NCI-H1105 (cell line): ENCODE measurements at regions not wholly inside any gene's neighbourhood (a gene's known extent, or its start where the extent isn't known, plus 50 kb on each side); places are given as distances from the start of the nearest gene placed in this dataset.
"Not testable (repeated sequence)": the region's sequence is repeated elsewhere in the genome, so short reads cannot be mapped to it uniquely, and the experiment has no call there.

ENCODE experiments used
- DNase-seq: peaks from one replicate; lab custom pipeline; 2025; lab: John Stamatoyannopoulos, UW

DNA sequence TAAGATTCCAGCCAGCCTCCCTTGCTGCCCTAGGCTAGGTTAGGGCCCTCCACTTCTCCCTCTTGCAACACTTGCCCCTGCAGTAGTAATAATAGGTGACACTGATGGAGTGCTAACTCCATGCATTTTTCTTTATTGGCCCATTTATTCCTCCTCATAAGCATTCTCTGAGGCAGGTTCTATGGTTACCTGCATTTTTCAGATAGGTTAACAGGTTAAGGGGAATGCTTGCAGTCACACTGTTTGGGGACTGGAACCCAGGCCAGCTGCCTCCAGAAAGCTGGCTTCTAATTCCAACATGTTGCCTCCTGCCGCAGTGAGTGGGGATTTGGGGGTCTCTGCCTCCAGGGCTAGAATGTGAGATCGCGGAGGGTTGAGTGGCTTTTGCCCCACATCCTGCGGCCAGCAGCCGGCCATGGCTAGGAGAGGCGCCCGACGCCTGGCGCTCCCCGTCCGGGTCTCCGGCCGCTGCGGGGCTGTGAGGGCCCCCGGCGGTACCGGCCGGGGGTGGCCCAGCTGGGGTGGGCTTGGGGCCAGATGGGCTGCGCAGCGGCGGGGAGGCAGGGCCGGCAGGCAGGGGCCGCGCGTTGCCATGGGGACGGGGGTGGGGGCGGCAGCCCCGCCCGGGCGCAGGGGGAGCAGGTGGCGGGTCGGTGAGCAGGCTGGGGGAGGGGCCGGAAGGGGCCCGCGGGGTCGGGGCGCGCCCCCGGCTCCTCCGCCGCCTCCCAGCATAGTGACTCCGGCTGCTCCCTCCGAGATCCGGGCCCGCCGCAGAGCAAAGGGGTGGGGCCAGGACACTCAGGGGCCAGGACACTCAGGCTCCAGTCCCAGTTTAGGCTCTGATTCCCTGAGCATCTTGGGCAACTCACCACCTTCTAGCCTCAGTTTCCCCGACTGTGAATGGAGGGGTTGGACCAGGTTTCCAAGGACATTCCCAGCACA, 68.4 kb upstream of the SSBP3 start:
- DNase-seq = peak; percentile 65

- no peak for DNase-seq
Observed at GRCh38 chr1:54471588-54471987, 65.4 kb upstream of the SSBP3 start.

DNA sequence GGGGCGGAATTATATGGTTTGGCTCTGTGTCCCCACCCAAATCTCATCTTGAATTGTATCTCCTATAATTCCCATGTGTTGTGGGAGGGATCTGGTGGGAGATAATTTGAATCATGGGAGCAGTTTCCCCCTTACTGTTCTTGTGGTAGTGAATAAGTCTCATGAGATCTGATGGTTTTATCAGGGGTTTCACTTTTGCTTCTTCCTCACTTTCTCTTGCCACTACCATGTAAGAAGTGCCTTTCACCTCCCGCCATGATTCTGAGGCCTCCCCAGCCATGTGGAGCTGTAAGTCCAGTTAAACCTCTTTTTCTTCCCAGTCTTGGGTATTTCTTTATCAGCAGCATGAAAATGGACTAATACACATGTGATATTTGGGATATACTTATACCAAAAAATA, 63.2 kb upstream of the SSBP3 start:
- DNase-seq = not testable (repeated sequence)

DNA sequence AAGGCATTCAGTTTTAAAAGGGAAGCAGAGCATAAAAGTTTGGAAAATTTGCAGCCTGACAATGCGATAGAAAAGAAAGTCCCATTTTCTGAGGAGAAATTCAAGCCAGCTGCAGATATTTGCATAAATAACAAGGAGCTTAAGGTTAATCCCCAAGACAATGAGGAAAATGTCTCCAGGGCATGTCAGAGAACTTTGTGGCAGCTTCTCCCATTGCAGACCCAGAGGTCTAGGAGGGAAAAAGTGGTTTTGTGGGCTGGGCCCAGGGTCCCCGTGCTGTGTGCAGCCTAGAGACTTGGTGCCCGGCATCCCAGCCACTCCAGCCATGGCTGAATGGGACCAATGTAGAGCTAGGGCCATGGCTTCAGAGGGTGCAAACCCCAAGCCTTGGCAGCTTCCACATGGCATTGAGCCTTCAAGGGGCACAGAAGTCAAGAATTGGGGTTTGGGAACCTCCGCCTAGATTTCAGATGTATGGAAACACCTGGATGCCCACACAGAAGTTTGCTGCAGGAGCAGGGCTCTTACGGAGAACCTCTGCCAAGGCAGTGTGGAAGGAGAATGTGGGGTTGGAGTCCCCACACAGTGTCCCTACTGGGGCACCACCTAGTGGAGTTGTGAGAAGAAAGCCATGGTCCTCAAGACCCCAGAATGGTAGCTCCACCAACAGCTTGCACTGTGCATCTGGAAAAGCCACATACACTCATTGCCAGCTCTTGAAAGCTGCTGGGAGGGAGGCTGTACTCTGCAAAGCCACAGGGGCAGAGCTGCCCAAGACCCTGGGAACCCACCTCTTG, 62.3 kb upstream of the SSBP3 start:
- not testable (repeated sequence) for DNase-seq

- DNase-seq = no peak
Observed at GRCh38 chr1:54465351-54465811, 59.2 kb upstream of the SSBP3 start.

DNA sequence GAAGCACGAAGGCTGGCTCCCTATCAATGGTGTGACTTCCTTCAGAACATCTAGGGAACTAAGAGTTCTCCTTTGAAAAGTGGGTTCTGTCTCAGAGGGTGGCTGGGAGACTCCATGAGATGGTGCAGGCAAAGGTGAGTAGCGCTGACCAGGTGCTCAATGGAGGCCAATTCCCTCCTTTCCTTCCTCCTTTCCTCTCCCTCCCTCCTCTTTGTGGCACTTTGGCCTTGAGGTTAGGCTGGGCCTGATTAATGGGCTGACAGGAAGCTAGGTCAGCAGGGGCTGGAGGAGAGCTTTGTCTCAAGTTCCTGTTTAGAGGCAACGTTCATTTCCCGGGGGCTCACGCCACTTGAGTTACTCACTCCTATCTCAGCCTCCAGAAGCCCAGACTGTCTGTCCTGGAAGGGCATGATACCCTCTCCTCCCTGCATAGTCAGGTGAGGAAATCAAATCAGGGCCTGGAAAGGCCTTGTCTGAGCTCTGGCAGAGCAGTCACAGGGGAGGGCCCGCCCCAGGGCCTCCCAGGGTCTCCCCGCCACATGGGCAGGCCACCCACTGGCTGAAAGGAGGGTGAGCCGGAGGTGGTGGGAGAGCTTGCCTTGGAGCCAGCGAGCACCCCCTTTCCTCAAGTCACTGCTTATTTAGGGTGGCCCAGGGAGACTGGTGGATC, 58.4 kb upstream of the SSBP3 start:
- no peak for DNase-seq

- DNase-seq = no peak
Observed at GRCh38 chr1:54464031-54464476, 57.9 kb upstream of the SSBP3 start.

DNA sequence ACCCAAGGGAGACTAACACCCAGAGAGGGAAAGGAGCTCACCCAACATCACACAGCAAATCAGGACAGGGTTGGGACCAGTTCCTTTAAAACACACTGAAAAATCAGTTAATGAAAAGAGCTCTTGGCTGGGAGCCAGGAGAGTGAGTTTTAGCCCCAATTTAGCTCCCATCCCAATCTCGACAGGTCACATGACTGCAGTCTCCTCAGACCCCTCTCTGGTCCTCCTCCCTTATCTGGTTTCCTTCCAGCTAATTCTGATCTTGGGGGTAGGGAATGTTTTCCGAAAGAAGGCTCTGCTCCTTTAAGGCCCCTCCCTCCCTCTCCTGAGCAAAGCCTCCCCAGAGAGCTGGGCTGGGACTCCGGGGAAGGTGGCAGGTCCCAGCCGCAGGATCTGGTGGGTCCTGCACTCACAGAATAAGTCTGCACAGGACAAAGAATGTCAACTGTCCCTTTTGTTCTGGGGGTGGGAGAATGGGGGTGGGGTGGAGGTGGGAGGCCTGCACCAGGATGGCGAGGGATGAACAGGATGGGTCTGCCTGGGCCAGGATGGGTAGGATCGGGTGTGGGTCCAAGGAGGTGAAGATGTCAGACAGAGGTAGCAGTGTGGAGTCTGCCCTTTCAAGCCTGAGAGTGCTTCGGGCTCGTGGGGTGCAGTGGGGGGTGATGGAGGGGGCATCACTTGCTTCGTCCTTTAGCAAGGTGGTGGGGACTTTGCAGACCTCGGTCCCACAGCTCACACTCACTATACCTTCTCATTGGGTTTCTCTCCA, 57.3 kb upstream of the SSBP3 start:
- DNase-seq = no peak

- no peak for DNase-seq
Observed at GRCh38 chr1:54462597-54463258, 56.5 kb upstream of the SSBP3 start.

GRCh38 chr1:54461731-54462596, 55.8 kb upstream of the SSBP3 start:
- no peak for DNase-seq

GRCh38 chr1:54460861-54461387, 54.7 kb upstream of the SSBP3 start:
- no peak for DNase-seq

DNA sequence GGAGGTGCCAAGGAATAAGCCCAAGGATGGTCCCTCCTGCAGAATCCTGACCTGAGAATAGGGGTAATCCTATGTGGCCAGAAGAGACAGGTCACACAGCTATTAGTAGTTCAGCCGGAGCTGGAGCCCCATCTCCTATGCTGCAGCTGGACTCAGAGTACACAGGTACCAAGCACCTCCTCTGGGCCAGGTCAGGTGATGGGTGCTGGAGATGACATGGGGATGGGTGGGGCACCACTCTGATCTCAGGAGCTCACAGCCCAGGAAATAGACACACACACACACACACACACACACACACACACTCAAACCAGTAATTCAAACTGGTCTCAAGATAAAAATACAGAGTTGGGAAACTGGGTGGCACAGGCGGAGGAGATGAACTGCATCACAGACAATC, 54.2 kb upstream of the SSBP3 start:
- no peak for DNase-seq

DNA sequence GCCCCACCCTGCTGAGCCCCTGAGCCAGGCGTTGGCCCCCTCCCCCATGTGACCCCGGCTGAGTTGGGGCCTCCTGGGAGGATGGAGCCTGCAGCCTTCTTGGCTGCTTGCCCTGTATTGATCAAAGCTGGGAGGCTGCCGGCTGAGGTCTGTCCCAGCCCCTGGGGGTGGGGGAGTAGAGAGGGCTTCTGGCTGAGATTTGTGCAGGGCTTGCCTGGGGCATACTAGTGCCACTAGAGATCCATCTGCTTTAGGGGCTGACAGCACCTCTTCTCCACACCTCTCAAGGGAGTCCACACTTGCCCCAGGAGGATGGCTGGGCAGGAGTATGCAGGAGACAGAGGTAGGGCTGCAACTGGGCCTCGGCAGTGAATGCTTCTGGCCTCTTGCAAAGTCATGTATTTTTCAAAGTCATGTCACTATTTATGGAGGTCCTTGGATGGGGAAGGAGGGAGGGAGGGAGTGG, 53.6 kb upstream of the SSBP3 start:
- peak; percentile 81 for DNase-seq

- no peak for DNase-seq
Observed at GRCh38 chr1:54459140-54459539, 52.9 kb upstream of the SSBP3 start.

- no peak for DNase-seq
Observed at GRCh38 chr1:54456921-54457529, 50.8 kb upstream of the SSBP3 start.

- no peak for DNase-seq
Observed at GRCh38 chr1:54456361-54456760, 50.2 kb upstream of the SSBP3 start.
